ENCODE measurements at regions not wholly inside any gene's neighbourhood (a gene's known extent, or its start where the extent isn't known, plus 50 kb on each side); places are given as distances from the start of the nearest gene placed in this dataset.

- no peak overlapping the region for H3K4me2 ChIP-seq (ENCODE audit: low read length, poor library complexity, severe bottlenecking)
- H3K23ac ChIP-seq (ENCODE audit: low read length in 2 of 2), result no peak overlapping the region
- peak overlapping the region in 1 of 2 experiments; percentile 35 for H3K18ac ChIP-seq (ENCODE audit: low read depth in 1 of 2, low read length in 2 of 2)
- H2AFZ ChIP-seq (ENCODE audit: low read depth, low read length), result no peak overlapping the region
- H3K79me1 ChIP-seq (replicated peaks; ENCODE audit: low read length, poor library complexity, severe bottlenecking), result no peaks in the 10 kb centered on the region
- H3K27ac ChIP-seq (ENCODE audit: low read length, poor library complexity, severe bottlenecking), result no peak overlapping the region
- no peak overlapping the region for H3K14ac ChIP-seq (ENCODE audit: low read length in 2 of 2)
- H3K9ac ChIP-seq (ENCODE audit: low read length), result no peak overlapping the region
- H3K4me3 ChIP-seq (ENCODE audit: insufficient read depth in 1 of 2, low read depth in 1 of 2, low read length in 2 of 2), result no peak overlapping the region
- no peak overlapping the region for H2BK15ac ChIP-seq (ENCODE audit: low read depth, poor library complexity, severe bottlenecking)
- peaks cover 0 to 2% of the 10 kb centered on the region in 2 experiments for H3K36me3 ChIP-seq (ENCODE audit: control insufficient read depth in 1 of 2, insufficient read depth in 2 of 2, low read depth in 1 of 2, low read length in 2 of 2)
- H3K27me3 ChIP-seq (ENCODE audit: control insufficient read depth in 1 of 2, insufficient read depth in 1 of 2, low read length in 2 of 2), result no peaks in the 10 kb centered on the region
- H4K8ac ChIP-seq (ENCODE audit: low read length), result no peak overlapping the region
- no peak overlapping the region for H2AK5ac ChIP-seq (ENCODE audit: low read length, severe bottlenecking)
- no peak for DNase-seq
- H3K9me3 ChIP-seq (ENCODE audit: control insufficient read depth, low read length), result peaks cover 8% of the 10 kb centered on the region
- peak overlapping the region in 1 of 2 experiments; percentile 67 for H2BK12ac ChIP-seq (ENCODE audit: low read length in 2 of 2)
- no peak overlapping the region for H2BK120ac ChIP-seq (ENCODE audit: low read depth, low read length)
- peak overlapping the region in 1 of 2 experiments; percentile 44 for H3K4ac ChIP-seq (ENCODE audit: low read depth in 1 of 2, low read length in 2 of 2)
- WGBS, result no CpG with 5 or more reads among the region's 3 CpGs
- H3K4me1 ChIP-seq (ENCODE audit: control insufficient read depth, insufficient read depth, low read depth, low read length), result peaks cover 3% of the 10 kb centered on the region
- no peak overlapping the region for H2BK5ac ChIP-seq (ENCODE audit: low read depth, low read length, poor library complexity, severe bottlenecking)
- no peak overlapping the region for H4K91ac ChIP-seq (ENCODE audit: low read length)
These were observed 181.4 kb downstream of the BCAS1 start for GRCh38 chr20:53888951-53889350.

- Histone ChIP-seq H2BK5ac (ENCODE audit: low read depth, low read length, poor library complexity, severe bottlenecking) (no peak overlapping the region), H3K36me3 (ENCODE audit: control insufficient read depth in 1 of 2, insufficient read depth in 2 of 2, low read depth in 1 of 2, low read length in 2 of 2) (peaks cover 0 to 2% of the 10 kb centered on the region in 2 experiments), H3K4me3 (ENCODE audit: insufficient read depth in 1 of 2, low read depth in 1 of 2, low read length in 2 of 2) (no peak overlapping the region), H3K18ac (ENCODE audit: low read depth in 1 of 2, low read length in 2 of 2) (no peak overlapping the region), H3K4ac (ENCODE audit: low read depth in 1 of 2, low read length in 2 of 2) (no peak overlapping the region), H3K27me3 (ENCODE audit: control insufficient read depth in 1 of 2, insufficient read depth in 1 of 2, low read length in 2 of 2) (no peaks in the 10 kb centered on the region), H4K8ac (ENCODE audit: low read length) (no peak overlapping the region), H4K91ac (ENCODE audit: low read length) (no peak overlapping the region), H2BK120ac (ENCODE audit: low read depth, low read length) (no peak overlapping the region), H2AFZ (ENCODE audit: low read depth, low read length) (no peak overlapping the region), H3K9me3 (ENCODE audit: control insufficient read depth, low read length) (peaks cover 8% of the 10 kb centered on the region), H2BK15ac (ENCODE audit: low read depth, poor library complexity, severe bottlenecking) (no peak overlapping the region), H2BK12ac (ENCODE audit: low read length in 2 of 2) (peak overlapping the region; percentile 82 to 86), H3K79me1 (replicated peaks; ENCODE audit: low read length, poor library complexity, severe bottlenecking) (no peaks in the 10 kb centered on the region), H3K4me1 (ENCODE audit: control insufficient read depth, insufficient read depth, low read depth, low read length) (peaks cover 2% of the 10 kb centered on the region), H3K9ac (ENCODE audit: low read length) (no peak overlapping the region), H3K14ac (ENCODE audit: low read length in 2 of 2) (no peak overlapping the region), H3K4me2 (ENCODE audit: low read length, poor library complexity, severe bottlenecking) (no peak overlapping the region), H3K23ac (ENCODE audit: low read length in 2 of 2) (no peak overlapping the region), H2AK5ac (ENCODE audit: low read length, severe bottlenecking) (no peak overlapping the region), H3K27ac (ENCODE audit: low read length, poor library complexity, severe bottlenecking) (no peak overlapping the region)
- DNase-seq, result no peak
- WGBS, result 61% methylated on average over 4 of the region's 4 CpGs
These were observed 181.9 kb downstream of the BCAS1 start for GRCh38 chr20:53888510-53888909.

DNA sequence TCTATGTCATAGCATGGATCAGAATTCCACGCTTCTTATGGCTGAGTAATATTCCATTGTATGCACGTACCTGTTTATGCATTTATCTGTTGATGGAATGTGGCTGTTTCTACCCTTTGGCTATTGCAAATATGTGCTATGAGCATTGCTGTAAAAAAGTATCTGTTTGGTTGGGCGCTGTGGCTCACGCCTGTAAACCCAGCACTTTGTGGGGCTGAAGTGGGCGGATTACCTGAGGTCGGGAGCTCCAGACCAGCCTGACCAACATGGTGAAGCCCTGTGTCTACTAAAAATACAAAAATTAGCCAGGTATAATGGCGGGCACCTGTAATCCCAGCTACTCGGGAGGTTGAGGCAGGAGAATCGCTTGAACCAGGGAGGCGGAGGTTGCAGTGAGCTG is 182.4 kb downstream of the BCAS1 start:
- no peak overlapping the region for H2BK15ac ChIP-seq (ENCODE audit: low read depth, poor library complexity, severe bottlenecking)
- no peak overlapping the region for H2BK5ac ChIP-seq (ENCODE audit: low read depth, low read length, poor library complexity, severe bottlenecking)
- DNase-seq, result no peak
- H3K4me1 ChIP-seq (ENCODE audit: control insufficient read depth, insufficient read depth, low read depth, low read length), result peaks cover 4% of the 10 kb centered on the region
- H2AFZ ChIP-seq (ENCODE audit: low read depth, low read length), result no peak overlapping the region
- H3K4me3 ChIP-seq (ENCODE audit: insufficient read depth in 1 of 2, low read depth in 1 of 2, low read length in 2 of 2), result no peak overlapping the region
- H3K36me3 ChIP-seq (ENCODE audit: control insufficient read depth in 1 of 2, insufficient read depth in 2 of 2, low read depth in 1 of 2, low read length in 2 of 2), result peaks cover 0 to 2% of the 10 kb centered on the region in 2 experiments
- H3K4me2 ChIP-seq (ENCODE audit: low read length, poor library complexity, severe bottlenecking), result no peak overlapping the region
- H3K9ac ChIP-seq (ENCODE audit: low read length), result no peak overlapping the region
- no peak overlapping the region for H3K18ac ChIP-seq (ENCODE audit: low read depth in 1 of 2, low read length in 2 of 2)
- H2AK5ac ChIP-seq (ENCODE audit: low read length, severe bottlenecking), result no peak overlapping the region
- H4K91ac ChIP-seq (ENCODE audit: low read length), result no peak overlapping the region
- peaks cover 8% of the 10 kb centered on the region for H3K9me3 ChIP-seq (ENCODE audit: control insufficient read depth, low read length)
- H3K14ac ChIP-seq (ENCODE audit: low read length in 2 of 2), result no peak overlapping the region
- H3K4ac ChIP-seq (ENCODE audit: low read depth in 1 of 2, low read length in 2 of 2), result no peak overlapping the region
- H4K8ac ChIP-seq (ENCODE audit: low read length), result no peak overlapping the region
- H3K27me3 ChIP-seq (ENCODE audit: control insufficient read depth in 1 of 2, insufficient read depth in 1 of 2, low read length in 2 of 2), result no peaks in the 10 kb centered on the region
- no peak overlapping the region for H3K23ac ChIP-seq (ENCODE audit: low read length in 2 of 2)
- H3K27ac ChIP-seq (ENCODE audit: low read length, poor library complexity, severe bottlenecking), result no peak overlapping the region
- H2BK120ac ChIP-seq (ENCODE audit: low read depth, low read length), result no peak overlapping the region
- H2BK12ac ChIP-seq (ENCODE audit: low read length in 2 of 2), result peak overlapping the region in 1 of 2 experiments; percentile 46
- WGBS, result 99% methylated on average over 8 of the region's 10 CpGs
- H3K79me1 ChIP-seq (replicated peaks; ENCODE audit: low read length, poor library complexity, severe bottlenecking), result no peaks in the 10 kb centered on the region

DNA sequence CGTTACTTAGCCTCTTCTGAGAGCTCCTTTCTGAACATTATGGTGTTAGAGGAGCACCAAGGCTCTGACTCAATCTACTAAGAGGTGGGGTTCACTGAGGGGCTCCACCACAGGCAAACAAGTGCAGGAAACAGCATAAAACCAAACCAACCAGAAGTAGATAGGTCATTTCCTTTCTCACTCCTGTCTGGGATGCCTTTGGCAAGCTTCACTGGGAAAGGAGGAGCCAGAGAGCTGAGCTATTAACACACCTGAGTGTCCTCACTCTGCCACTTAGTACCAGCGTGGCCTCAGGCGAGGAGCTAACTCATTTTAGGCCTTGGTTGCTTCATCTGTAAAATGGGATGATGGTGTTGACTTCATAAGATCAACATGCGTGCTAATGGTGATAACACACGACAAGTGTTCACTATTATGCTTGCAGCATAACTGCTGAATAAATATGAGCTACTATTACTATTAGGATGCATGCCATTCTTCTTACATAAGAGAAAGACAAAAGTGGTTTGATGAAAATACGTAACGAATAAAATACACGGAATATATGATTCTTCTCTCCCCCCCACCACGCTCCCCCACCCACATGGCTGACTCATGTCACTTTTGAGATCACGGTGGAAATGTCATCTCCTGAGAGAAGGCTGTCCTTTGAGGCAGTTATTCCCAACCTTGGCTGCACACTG is 185.4 kb downstream of the BCAS1 start:
- no peak overlapping the region for H3K18ac ChIP-seq (ENCODE audit: low read depth in 1 of 2, low read length in 2 of 2)

More for the DNA sequence above, 185.4 kb downstream of the BCAS1 start:
- no peak overlapping the region for H3K4me2 ChIP-seq (ENCODE audit: low read length, poor library complexity, severe bottlenecking)
- H3K9me3 ChIP-seq (ENCODE audit: control insufficient read depth, low read length), result no peaks in the 10 kb centered on the region
- no peak overlapping the region for H2BK5ac ChIP-seq (ENCODE audit: low read depth, low read length, poor library complexity, severe bottlenecking)
- no peak for DNase-seq
- H3K4ac ChIP-seq (ENCODE audit: low read depth in 1 of 2, low read length in 2 of 2), result no peak overlapping the region
- H4K91ac ChIP-seq (ENCODE audit: low read length), result no peak overlapping the region
- H3K14ac ChIP-seq (ENCODE audit: low read length in 2 of 2), result no peak overlapping the region
- H3K4me3 ChIP-seq (ENCODE audit: insufficient read depth in 1 of 2, low read depth in 1 of 2, low read length in 2 of 2), result no peak overlapping the region
- no peaks in the 10 kb centered on the region for H3K36me3 ChIP-seq (ENCODE audit: control insufficient read depth in 1 of 2, insufficient read depth in 2 of 2, low read depth in 1 of 2, low read length in 2 of 2)
- H2BK12ac ChIP-seq (ENCODE audit: low read length in 2 of 2), result peak overlapping the region; percentile 14 to 27
- H3K23ac ChIP-seq (ENCODE audit: low read length in 2 of 2), result no peak overlapping the region
- H3K27ac ChIP-seq (ENCODE audit: low read length, poor library complexity, severe bottlenecking), result no peak overlapping the region
- no peak overlapping the region for H2BK120ac ChIP-seq (ENCODE audit: low read depth, low read length)
- no peak overlapping the region for H2AFZ ChIP-seq (ENCODE audit: low read depth, low read length)
- H3K9ac ChIP-seq (ENCODE audit: low read length), result no peak overlapping the region
- H3K4me1 ChIP-seq (ENCODE audit: control insufficient read depth, insufficient read depth, low read depth, low read length), result peaks cover 2% of the 10 kb centered on the region
- WGBS, result 77% methylated on average over 8 of the region's 10 CpGs
- H3K79me1 ChIP-seq (replicated peaks; ENCODE audit: low read length, poor library complexity, severe bottlenecking), result no peaks in the 10 kb centered on the region
- no peak overlapping the region for H4K8ac ChIP-seq (ENCODE audit: low read length)
- H2AK5ac ChIP-seq (ENCODE audit: low read length, severe bottlenecking), result no peak overlapping the region
- H2BK15ac ChIP-seq (ENCODE audit: low read depth, poor library complexity, severe bottlenecking), result no peak overlapping the region
- no peaks in the 10 kb centered on the region for H3K27me3 ChIP-seq (ENCODE audit: control insufficient read depth in 1 of 2, insufficient read depth in 1 of 2, low read length in 2 of 2)
